ENCODE measurements at regions not wholly inside any gene's neighbourhood (a gene's known extent, or its start where the extent isn't known, plus 50 kb on each side); places are given as distances from the start of the nearest gene placed in this dataset.
"Not testable (repeated sequence)": the region's sequence is repeated elsewhere in the genome, so short reads cannot be mapped to it uniquely, and the experiment has no call there.

DNA sequence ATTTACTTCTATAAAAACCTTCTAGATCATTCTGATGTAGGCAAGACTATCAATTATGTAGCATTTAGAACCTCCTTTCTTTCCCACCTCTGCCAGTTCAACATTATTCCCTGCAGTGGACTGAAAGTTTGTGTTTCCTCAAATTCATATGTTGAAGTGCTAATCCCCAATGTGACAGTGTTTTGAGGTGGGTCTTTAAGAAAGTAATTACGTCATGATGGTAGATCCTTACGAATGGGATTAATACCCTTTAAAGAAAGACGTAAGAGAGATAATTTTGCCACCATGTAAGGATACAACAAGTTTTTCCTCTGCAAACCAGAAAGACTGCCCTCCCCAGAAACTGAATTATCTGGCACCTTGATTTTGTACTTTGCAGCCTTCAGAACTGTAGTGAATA is 1489.7 kb upstream of the SEL1L start:
- DNase-seq: no peak

DNA sequence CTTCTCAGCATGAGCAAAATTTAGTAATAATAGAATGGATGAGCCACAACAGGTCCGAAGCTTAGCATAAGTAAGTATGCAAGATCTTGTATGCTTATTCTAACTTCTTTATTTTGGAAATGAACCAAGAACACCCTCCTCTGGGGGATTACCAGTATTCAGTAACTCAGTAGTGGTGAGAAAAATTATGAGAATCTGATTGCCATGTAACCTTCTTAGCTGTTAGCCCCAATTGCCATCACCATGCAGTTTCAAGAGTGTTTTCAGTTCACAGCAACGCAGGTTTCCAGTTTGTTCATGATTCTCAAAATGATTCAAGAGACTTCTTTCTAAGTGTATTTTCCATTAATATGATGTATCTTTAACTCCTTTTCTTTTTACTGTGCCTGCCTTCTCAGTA is 1507.6 kb upstream of the SEL1L start:
- no peak for DNase-seq

DNA sequence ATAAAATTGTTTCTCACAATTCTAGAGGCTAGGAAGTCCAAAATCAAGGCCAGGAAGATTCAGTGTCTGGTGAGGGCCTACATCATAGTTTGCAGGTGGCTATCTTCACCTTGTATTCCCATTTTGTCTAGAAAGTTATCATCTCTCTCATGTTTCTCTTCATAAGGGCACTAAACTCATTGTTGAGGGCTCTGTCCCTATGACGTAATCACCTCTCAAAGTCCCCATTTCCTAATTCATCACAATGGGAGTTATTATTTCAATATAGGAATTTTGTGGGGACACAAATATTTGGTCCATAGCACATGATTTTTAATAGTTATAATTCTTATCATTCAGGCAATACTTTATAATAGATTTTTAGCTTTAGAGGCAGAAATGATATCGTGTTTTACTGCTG is 1509.2 kb upstream of the SEL1L start:
- DNase-seq: no peak

DNA sequence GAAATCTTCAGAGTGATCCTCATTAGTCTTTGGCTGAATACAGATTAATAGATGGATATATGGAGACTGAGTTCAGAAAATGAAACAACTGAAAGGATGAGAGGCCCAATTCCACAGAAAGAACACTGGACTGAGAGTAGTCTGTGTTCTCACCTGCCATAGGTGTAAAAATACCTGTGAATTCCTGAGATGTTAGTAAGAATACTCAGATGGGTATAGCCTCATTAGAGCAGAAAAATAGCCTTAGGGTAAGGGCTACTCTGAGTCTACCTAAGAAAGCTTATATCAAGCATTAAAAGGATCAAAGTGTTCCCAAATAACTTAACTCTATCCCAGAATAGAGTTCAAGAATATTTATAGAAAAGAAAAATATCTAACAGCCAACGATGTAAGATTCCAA is 1510.3 kb upstream of the SEL1L start:
- no peak for DNase-seq

DNA sequence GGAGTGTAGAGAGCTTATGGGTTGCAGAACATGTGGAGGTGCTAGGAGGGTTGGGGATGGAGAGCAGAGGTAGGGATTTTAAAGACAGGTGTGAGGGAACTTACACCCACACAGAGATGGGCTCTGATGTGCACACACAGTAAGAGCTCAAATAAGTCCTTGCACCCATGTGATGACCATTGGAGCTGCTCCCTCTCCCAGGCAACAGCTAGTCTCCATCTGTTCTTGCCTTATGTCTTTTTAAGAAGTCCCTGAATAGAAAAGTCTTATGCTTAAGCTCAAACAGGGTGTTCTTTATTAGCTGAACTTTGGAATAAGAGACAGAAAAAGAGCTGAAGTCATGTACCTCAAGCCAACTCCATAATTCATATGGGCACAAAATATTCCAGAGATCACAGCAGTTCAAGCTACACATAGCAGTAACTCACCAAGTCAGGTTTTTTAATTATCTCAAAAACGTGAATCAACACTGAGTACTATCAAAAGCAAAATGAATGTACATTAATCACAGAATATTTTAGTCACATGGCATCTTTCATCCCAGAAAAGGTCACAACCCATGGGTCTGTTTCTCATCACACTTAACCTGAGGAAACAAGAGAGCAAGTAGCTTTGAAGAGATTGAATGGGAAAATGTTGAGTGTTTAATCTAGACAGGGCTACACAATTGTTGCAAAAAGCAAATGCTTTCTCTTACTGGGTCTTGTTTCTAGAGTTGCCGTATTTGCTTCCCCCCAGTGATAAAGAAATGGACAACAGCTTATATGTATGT is 1513.6 kb upstream of the SEL1L start:
- DNase-seq: no peak

DNA sequence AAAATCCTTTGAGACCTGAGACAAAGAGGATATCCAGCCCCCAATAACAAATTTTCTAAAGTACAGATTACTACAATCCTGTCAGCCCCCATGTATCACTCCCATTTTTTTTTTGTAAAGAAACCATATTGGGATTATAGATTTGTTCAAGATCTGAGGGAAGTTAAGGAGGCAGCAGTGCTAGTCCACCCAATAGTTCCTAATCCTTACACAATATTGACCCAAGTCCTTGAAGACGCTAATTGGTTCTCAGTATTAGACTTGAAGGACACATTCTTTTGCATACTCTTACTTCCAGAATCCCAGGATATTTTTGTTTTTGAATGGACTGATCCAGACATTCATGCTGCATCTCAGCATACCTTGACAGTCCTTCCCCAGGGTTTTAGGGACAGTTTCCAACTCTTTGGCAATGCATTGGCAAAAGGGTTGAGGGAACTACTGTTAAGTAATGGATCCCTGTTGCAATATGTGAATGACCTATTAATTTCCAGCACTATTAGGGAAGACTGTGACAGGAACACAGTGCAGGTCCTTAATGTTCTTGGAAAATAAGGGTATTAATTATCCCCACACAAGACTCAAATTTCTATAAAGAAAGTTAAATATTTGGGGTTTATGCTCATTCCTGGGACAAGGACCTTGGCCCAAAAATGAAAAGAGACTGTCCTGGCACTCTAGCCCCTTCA is 1519.5 kb upstream of the SEL1L start:
- no peak for DNase-seq

DNA sequence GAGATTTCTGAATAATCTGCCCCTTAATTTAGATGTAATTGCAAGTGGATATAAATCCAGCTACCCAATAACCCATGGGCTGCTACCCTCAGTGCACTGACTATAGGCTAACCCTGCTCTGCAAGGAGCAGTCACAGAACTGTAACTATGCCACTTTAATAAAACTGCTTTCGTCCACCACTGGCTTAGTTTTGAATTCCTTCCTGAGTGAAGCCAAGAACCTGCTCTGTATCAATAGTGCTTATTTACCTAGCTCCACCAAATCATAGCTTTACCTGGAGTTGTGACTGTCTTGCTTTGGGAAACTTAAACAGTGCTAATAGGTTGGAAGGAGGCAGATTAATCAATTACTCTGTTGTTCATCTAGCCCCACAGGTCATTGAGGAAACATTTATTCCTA is 1524.4 kb upstream of the SEL1L start:
- DNase-seq: no peak

DNA sequence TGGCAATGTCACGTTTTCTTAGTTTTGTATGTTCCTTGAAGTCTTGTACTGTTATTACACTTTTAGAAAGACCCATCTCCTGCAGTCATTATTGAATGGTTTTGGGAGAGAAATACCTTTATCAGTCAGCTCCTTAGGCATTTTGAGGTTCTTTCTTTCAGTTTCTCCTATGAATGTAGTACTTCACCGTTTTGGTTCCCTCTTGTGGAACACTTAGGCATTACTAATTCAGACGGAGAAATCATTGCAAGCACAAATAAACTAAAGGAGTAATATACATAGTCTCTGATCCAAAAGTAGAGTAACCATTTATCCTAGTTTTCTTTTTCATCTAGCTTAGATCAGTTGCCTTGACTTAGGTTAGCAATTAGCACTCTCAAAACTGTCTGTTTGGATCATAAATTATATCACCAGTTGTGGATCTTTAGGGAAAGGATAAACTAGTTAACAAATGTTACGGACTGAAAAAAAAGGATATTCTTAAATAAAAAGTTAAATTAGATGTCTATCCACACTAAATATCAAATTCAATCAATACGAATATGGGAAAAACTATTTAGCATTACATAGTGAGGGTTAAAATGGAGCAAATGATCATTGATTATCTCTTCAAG is 1538.3 kb upstream of the SEL1L start:
- DNase-seq: no peak

DNA sequence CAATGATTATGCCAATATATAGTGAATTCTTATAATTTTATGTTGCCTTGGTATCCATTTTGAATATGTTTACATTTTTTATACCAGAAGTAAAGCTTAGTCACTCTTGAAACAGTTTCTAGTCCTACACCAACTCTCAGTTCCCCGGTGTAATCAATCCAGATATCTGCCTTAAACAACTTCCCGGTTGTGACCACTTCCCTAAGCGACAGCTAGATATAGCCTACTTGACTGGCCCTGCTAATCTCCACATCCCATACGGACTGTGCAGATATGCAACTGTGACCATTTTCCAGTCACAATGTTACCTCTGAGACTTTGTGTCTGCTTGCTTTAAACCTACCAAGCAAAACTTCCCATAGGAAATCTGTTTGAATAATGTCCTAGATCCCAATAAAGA is 1551.5 kb upstream of the SEL1L start:
- DNase-seq: no peak

DNA sequence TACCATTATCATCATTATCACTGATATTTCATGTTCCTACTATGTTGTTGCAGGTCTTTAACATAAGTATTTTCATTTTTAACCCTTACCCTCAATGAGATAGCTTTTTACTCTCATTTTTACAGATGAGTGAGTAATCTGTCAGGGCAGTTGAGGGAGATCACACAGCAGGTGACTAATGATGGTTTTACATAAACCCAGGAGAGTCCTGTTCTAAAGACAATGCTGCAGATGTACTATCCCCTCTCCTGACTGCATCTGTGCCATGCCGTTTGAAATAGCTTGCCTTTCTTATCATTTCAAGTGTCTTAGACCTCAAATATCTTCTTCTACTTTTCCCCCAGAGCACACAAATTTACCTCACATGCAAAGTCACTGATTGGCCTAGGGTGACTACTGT is 1552.1 kb upstream of the SEL1L start:
- DNase-seq: no peak

DNA sequence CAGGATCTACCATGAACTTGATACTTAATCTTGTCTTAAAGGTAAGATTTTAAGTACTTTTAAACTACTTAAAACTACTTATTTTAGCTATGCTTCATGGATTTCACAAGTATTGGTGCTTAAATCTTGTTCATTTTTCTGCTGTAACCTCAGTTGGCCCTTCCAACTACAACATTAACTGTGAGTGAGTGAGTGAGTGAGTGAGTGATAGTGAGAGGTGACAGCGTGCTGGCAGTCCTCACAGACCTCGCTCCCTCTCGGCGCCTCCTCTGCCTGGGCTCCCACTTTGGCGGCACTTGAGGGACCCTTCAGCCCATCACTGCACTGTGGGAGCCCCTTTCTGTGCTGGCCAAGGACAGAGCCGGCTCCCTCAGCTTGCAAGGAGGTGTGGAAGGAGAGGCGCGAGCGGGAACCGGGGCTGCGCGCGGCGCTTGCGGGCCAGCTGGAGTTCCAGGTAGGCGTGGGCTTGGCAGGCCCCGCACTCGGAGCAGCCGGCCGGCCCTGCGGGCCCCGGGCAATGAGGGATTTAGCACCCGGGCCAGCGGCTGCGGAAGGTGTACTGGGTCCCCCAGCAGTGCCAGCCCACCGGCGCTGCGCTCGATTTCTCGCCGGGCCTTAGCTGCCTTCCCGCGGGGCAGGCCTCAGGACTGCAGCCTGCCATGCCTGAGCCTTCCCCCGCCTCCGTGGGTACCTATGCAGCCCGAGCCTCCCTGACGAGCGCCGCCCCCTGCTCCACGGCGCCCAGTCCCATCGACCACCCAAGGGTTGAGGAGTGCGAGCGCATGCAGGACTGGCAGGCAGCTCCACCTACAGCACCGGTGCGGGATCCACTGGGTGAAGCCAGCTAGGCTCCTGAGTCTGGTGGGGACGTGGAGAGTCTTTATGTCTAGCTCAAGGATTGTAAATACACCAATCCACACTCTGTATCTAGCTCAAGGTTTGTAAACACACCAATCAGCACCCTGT is 1558.6 kb upstream of the SEL1L start:
- DNase-seq: not testable (repeated sequence)

DNA sequence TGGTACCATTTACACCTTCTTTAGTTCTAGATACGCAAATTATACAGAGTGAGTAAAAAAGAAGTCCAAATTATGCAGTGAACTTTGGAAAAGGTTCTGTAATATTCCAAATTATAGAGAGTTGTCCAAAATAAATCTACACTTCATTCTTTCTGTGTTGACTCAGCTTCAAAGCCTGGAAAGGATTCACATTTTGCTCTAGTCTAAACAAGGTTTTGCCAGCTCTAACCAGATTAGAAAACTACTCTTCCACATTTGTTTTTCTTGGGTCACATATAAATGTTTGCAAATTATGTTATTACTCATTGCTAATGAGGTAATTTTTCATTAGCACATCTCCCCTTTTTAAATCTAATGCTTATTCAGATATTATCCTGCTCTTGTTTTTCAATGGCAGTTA is 1562.4 kb upstream of the SEL1L start:
- no peak for DNase-seq

DNA sequence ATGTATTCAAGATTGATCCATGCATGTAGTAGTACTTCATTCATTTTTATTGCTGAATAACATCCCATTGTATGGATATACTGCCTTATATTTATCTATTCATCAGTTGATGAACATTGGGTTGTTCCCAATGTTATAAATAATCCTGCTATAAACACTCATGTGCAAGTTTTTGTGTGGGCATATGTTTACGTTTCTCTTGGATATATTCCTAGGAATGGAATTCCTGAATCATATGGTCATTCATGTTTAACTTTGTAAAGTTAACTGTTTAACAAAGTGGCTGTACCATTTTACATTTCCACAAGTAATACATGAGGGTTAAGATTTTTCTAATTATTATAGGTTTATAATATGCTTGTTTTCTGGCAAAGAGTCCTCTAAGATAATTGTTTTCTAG is 1568.2 kb upstream of the SEL1L start:
- DNase-seq: no peak

DNA sequence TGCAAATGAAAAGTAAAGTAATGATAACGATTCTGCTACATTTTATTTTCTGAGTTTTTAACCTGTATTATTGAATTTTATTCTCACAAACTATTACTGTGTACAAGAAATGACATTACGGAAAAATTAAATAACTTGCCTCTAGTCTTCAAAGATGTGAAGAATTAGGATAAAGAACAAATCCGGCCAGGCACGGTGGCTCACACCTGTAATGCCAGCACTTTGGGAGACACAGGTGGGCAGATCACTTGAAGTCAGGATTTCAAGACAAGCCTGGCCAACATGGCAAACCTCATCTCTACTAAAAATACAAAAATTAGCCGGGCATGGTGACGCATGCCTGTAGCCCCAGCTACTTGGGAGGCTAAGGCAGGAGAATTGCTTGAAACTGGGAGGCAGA is 1584.4 kb upstream of the SEL1L start:
- DNase-seq: no peak

DNA sequence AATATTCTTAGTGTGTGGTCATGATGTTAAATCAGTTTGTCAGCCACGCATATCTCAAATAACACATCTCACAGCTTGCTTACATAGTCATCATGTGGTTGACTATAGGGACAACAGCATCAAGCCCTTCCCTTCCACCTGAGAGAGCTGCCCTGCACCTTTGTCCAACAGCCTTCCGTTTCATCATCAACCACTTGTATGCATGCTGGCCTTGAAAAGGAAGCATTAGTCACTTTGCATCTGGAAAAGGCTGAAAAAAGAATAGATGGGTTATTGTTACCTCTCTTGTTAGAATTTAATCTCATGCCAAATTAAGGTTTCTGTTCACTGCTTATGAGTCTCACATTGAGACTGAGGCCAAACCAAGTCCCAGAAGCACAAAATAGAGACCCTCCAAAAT is 1586.5 kb upstream of the SEL1L start:
- DNase-seq: no peak

DNA sequence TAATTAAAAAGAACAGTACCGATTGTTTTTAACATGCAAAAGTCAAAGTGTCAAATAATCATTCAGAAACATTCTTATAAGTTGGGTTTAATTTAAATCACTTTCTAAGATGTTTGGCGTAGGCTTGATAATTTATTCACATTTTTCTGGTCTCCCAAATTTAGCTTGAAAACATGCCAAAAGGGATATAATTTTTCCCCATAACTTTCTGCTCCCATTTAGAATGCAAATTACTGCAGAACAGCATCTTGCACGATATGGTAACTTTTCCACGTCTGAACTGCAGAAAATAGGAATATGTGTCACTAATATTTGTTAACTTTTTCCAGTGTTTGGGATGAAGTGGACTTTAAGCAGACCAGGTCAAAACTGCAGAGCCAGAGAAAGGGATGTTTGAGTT is 1592.4 kb upstream of the SEL1L start:
- DNase-seq: no peak

DNA sequence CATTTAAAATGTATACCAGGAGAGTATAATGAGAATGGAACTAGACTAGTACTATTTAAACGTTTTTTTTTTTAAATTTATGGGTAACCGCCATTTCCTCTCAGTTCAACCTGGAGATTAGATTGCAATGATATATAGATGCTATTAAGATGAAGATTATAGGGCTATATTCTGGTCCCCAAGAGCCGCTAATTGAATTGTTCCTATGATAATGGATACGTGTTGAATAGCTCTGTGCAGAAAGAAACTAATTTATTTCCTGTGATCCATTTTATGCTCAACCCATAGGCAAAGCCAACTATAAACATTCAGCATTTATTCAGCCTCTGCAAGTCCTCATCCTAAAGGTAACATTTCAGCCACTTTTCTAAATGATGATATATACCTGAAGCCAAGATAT is 1595.1 kb upstream of the SEL1L start:
- no peak for DNase-seq

DNA sequence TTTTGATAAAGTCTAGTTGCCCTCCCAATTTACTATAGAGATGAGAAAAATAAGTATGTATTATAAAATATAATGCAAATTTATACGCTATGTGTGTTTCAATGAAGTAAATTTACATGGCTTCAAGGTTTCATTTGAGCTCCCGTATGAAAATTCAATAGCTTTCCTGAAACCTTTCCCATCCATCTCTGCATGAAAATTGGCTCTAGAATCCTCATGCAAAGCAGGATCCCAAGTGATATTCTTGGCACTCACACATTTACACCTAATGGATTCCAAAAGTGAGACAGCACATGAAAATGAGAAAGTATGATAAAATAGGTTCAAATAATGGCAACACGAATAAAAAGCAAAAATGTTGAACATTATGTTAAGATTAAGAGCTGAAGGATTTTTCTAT is 1595.8 kb upstream of the SEL1L start:
- no peak for DNase-seq

DNA sequence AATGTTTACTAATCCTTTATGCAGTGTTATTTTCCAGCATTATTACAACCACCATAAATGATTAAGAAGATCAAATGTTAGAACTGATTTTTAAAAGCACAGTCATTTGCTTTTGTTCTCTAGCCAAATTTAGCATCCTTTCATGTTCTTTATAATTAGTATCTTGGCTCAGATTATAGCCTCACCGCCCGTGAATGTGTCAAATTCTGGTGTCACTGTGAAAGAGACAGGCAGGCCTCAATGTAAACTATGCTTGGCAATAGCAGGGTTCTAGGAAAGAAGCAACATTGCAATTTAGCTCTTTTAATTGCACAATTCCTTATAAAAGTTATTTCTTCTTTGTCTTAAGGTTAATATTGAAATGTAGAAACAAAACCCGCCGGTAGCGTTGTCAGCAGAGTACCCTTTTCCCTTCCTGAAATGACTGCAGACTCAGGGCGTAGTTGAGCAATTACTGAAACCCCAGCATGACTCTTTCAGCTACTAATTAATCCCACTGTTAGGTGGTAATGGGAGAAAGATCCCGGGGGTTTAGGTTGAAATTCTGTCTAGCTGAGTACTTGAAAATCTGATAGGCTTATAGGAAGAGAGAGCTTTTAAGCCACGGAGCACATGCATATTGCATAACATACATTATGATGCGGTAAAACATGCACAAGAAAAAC is 1600.5 kb upstream of the SEL1L start:
- no peak for DNase-seq

DNA sequence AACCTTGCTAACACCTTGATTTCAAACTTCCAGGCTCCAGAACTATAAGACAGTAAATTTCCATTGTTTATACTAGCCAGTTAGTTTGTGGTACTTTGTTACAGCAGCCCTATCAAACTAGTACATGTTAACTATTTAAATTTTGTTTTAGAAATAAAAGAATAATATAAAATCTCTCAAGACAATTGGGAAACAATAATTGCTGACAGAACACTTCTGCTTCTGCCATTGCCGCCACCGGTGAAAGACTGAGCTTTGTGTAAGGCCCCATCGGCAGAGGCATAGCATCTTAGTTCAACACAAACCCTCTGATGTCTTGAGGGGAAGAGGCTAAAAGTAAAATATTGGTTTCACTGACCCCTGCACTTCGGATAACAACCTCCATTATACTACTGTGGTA is 1607.1 kb upstream of the SEL1L start:
- DNase-seq: no peak

DNA sequence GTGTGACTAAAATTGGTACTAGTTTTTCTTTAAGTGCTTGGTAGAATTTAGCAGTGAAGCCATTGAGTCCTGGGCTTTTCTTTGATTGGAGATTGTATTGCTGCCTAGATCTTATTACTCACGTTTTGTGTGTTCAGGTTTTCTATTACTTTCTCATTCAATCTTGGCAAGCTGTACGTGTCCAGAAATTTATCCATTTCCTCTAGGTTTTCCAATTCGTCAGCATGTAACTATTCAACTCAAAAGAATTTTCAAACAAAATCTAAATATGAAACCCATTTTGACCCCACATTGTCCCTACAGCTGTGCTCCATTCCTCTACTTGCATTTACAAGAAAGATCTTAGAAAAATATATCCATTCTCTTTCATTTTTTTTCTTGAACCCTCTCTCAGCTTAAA is 1613.4 kb upstream of the SEL1L start:
- DNase-seq: no peak

DNA sequence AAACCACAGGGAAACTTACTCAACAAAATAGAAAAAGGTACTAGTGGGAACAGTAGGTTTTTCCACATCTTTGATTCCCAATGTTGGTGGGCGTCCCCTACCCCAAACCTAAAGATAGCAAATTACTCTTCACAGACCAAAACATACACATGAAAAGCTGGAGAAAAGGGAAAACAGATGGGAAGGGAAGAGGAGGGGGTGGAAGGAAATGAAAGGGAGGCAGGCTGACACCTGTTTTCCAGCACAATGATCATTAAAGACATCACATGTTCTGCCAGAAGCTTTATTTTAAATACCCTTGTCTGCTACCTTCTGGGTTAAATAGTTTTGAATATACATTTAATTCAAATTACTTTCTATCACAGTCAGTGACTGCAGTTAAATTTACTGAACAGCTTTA is 1617.9 kb upstream of the SEL1L start:
- no peak for DNase-seq

DNA sequence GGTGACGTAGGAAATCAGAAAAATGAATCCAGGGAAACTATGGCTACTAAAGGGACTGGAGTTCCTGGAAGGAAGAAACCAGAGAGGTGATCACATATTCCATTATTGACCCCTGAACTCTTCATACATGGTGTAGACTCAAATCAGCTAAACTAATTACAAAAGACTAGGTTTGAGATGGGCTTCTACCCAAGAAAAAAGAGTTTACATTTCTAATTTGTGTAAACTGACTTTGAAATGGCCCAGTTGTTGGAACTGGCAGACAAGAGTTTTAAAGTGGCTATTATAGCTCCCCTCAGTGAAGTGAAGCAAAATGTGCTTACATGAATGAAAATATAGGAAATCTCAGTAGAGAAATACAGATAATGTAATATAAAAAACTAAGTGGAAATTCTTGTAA is 1619.4 kb upstream of the SEL1L start:
- DNase-seq: no peak
